KMS-11 (cell line): ENCODE measurements at regions not wholly inside any gene's neighbourhood (a gene's known extent, or its start where the extent isn't known, plus 50 kb on each side); places are given as distances from the start of the nearest gene placed in this dataset.
"Not testable (repeated sequence)": the region's sequence is repeated elsewhere in the genome, so short reads cannot be mapped to it uniquely, and the experiment has no call there.

Experiments used
- H2AFZ ChIP-seq: fragments of 200-600 bp; sonication (generic); 2 replicates; pipeline ENCODE4 v1.6.1; 2016; ENCODE audit warnings: antibody characterized with exemption, mixed run types, low read depth
- H3K27ac ChIP-seq: fragments of 200-600 bp; sonication (generic); 2 replicates; pipeline ENCODE4 v1.6.1; 2016; ENCODE audit warnings: mild to moderate bottlenecking, mixed run types
- H3K27me3 ChIP-seq: fragments of 200-600 bp; sonication (generic); 2 replicates; pipeline ENCODE4 v1.6.1; 2017; ENCODE audit warnings: mild to moderate bottlenecking, low read depth, mixed run types, moderate library complexity; ENCODE audit not compliant: insufficient read depth
- H3K36me3 ChIP-seq: fragments of 200-600 bp; sonication (generic); 2 replicates; pipeline ENCODE4 v1.6.1; 2017; ENCODE audit warnings: mild to moderate bottlenecking, mixed run types; ENCODE audit not compliant: insufficient read depth
- H3K4me1 ChIP-seq: fragments of 200-600 bp; sonication (generic); 2 replicates; pipeline ENCODE4 v1.6.1; 2016; ENCODE audit warnings: mild to moderate bottlenecking, low read depth, mixed run types; ENCODE audit not compliant: poor library complexity, severe bottlenecking
- H3K4me2 ChIP-seq: fragments of 200-600 bp; sonication (generic); 2 replicates; pipeline ENCODE4 v1.7.0; 2016; ENCODE audit warnings: mild to moderate bottlenecking, mixed run types
- H3K4me3 ChIP-seq: fragments of 200-600 bp; sonication (generic); IDR thresholded peaks from 2 replicates; pipeline ENCODE4 v1.6.1; 2017; ENCODE audit warnings: low read depth, low read length, mixed read lengths; ENCODE audit not compliant: insufficient read depth
- H3K79me2 ChIP-seq: fragments of 200-600 bp; sonication (generic); 2 replicates; pipeline ENCODE4 v1.6.1; 2016; ENCODE audit warnings: low read depth, mixed run types; ENCODE audit not compliant: insufficient read depth
- H3K9ac ChIP-seq: fragments of 200-600 bp; sonication (generic); 2 replicates; pipeline ENCODE4 v1.6.1; 2016; ENCODE audit warnings: mild to moderate bottlenecking, mixed run types
- H4K20me1 ChIP-seq: fragments of 200-600 bp; sonication (generic); 2 replicates; pipeline ENCODE4 v1.6.1; 2016; ENCODE audit warnings: mild to moderate bottlenecking, mixed run types; ENCODE audit not compliant: insufficient read depth
- CTCF ChIP-seq: fragments of 200-600 bp; sonication (generic); conservative IDR thresholded peaks from 2 replicates; pipeline ENCODE4 v1.6.1; 2017; ENCODE audit warnings: low read depth, mild to moderate bottlenecking, antibody characterized with exemption, low read length, moderate library complexity, mixed read lengths

GRCh38 chr22:49513358-49513851, 314.3 kb downstream of the BRD1 start:
- Histone ChIP-seq H3K4me1 (no peaks in the 10 kb centered on the region), H4K20me1 (no peaks in the 10 kb centered on the region), H3K36me3 (no peaks in the 10 kb centered on the region), H2AFZ (no peak overlapping the region), H3K27ac (no peak overlapping the region), H3K79me2 (no peaks in the 10 kb centered on the region), H3K9ac (no peak overlapping the region), H3K4me2 (no peak overlapping the region), H3K27me3 (no peaks in the 10 kb centered on the region), H3K4me3 (no peak overlapping the region)
- TF ChIP-seq CTCF, result no peak

DNA sequence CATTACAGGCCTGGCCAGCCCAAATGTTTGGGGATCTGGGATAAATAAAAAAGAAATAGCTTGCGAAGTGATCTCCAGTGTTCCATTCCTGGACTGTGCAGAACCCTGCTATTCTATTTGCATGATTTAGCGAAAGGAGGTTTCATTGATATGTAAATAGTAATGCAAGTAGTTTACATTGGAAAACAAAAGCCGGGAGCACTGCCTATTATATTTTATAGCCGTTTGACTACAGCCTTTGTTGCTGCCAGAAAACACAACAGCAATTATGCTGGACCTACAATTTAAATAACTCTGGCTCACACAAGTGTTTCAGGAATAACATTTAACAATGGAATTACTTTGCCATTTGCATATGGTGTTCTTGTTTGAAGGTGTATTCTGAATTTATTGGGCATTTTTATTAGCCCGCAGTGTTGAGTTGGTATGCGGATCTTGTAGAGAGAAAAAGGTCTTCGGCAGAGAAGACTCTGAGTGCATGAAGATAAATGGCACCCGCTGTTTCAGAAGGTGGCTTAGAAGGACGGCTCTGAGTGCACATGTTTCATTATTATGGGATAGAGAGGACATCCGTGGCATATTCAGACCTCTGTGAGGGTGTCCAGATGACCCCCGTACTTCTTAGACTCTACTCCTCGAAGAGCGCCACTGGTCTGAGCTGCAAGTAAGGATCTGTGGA, 315.0 kb downstream of the BRD1 start:
- Histone ChIP-seq H3K4me2 (no peak overlapping the region), H3K4me1 (no peaks in the 10 kb centered on the region), H2AFZ (no peak overlapping the region), H3K36me3 (no peaks in the 10 kb centered on the region), H4K20me1 (no peaks in the 10 kb centered on the region), H3K27me3 (no peaks in the 10 kb centered on the region), H3K27ac (no peak overlapping the region), H3K4me3 (no peak overlapping the region), H3K79me2 (no peaks in the 10 kb centered on the region), H3K9ac (no peak overlapping the region)
- no peak for TF ChIP-seq CTCF

DNA sequence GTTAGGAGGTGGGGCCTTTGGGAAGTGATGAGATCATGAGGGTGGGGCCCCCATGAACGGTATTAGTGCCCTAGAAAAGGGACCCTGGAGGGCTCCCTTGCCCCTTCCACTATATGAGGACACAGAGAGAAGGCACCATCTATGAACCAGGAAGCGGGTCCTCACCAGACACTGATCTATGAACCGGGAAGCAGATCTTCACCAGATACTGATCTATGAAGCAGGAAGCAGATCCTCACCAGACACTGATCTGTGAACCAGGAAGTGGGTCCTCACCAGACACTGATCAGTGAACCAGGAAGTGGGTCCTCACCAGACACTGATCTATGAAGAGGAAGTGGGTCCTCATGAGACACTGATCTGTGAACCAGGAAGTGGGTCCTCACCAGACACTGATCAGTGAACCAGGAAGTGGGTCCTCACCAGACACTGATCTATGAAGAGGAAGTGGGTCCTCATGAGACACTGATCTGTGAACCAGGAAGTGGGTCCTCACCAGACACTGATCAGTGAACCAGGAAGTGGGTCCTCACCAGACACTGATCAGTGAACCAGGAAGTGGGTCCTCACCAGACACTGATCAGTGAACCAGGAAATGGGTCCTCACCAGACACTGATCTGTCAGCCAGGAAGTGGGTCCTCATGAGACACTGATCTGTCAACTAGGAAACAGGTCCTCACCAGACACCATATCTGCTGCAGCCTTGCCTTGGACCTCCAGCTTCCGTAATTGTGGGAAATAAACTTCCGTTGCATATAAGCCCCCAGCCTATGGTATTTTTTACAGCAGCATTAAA, 316.1 kb downstream of the BRD1 start:
- H2AFZ ChIP-seq, result not testable (repeated sequence)

GRCh38 chr22:49510718-49511117, 317.0 kb downstream of the BRD1 start:
- Histone ChIP-seq H3K27me3 (no peaks in the 10 kb centered on the region), H4K20me1 (no peaks in the 10 kb centered on the region), H3K4me3 (no peak overlapping the region), H3K27ac (no peak overlapping the region), H3K4me1 (no peaks in the 10 kb centered on the region), H3K79me2 (no peaks in the 10 kb centered on the region), H3K36me3 (no peaks in the 10 kb centered on the region), H3K9ac (no peak overlapping the region), H2AFZ (no peak overlapping the region), H3K4me2 (no peak overlapping the region)
- no peak for TF ChIP-seq CTCF

More for the DNA sequence above, 316.1 kb downstream of the BRD1 start:
- H3K27me3 ChIP-seq, H3K79me2 ChIP-seq, H3K9ac ChIP-seq, H3K27ac ChIP-seq, H3K4me2 ChIP-seq, H4K20me1 ChIP-seq, H3K4me3 ChIP-seq, H3K36me3 ChIP-seq, H3K4me1 ChIP-seq: not testable (repeated sequence)

GRCh38 chr22:49509016-49509415, 318.7 kb downstream of the BRD1 start:
- TF ChIP-seq CTCF, result no peak

More at GRCh38 chr22:49509016-49509415, 318.7 kb downstream of the BRD1 start:
- no peaks in the 10 kb centered on the region for H3K79me2 ChIP-seq
- no peaks in the 10 kb centered on the region for H3K27me3 ChIP-seq
- no peak overlapping the region for H3K4me3 ChIP-seq
- H2AFZ ChIP-seq, result no peak overlapping the region
- no peak overlapping the region for H3K27ac ChIP-seq
- H3K9ac ChIP-seq, result no peak overlapping the region
- H4K20me1 ChIP-seq, result no peaks in the 10 kb centered on the region
- no peak overlapping the region for H3K4me2 ChIP-seq
- no peaks in the 10 kb centered on the region for H3K36me3 ChIP-seq
- H3K4me1 ChIP-seq, result no peaks in the 10 kb centered on the region
